ENCODE measurements at regions not wholly inside any gene's neighbourhood (a gene's known extent, or its start where the extent isn't known, plus 50 kb on each side); places are given as distances from the start of the nearest gene placed in this dataset.
A peak's percentile ranks its signal among the peaks of the same experiment; 100 is the strongest.

DNA sequence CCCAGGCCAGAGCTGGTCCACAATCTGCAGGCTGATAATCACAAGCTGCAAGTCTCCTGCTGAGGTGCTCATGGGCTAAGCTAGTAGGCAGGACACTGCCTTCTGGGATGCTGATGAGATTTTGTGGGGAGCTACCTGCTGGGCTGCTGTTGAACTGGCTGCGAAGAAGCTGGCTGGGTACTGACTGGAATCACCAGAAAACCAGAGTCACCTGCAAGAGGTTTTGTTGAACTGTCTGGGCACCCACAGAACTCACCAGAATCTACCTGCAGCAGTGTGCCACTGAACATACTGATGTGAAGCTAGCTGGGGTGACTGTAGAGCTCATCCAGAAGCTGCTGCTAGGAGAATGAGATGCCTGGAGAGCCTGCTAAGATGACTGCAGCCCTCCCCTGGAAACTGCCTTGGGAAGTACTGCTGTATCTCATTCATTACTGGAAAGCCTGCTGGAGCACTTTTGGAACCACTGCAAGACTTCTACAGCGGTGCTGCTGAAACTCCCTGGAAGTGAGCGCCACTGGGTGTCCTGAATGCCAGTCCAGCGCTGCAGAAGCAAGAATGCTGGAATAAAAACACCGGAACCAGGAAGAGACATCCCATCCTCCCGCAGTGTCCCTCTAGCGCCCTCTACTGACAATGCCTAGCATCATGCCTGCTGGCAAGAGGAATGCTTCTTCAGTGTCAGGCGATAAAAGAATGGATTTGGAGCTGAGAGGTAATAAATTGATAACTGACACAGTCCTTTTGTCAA is 64.9 kb upstream of the ARHGAP18 start (continued):
- TF ChIP-seq CTCF (CRISPR knock-in tag; IDR thresholded peaks at IDR 0.05): peak; percentile 97
- TF ChIP-seq NFE2L1 (CRISPR knock-in tag; IDR thresholded peaks at IDR 0.05; ENCODE audit: borderline replicate concordance): no peak
- TF ChIP-seq FOXP1 (IDR thresholded peaks at IDR 0.05): no peak
- no peak for TF ChIP-seq FOXP1 (CRISPR knock-in tag; IDR thresholded peaks at IDR 0.05)
- TF ChIP-seq FLYWCH1 (CRISPR knock-in tag; IDR thresholded peaks at IDR 0.05): no peak
- no peak for TF ChIP-seq ZNF264 (CRISPR knock-in tag; IDR thresholded peaks at IDR 0.05)
- no peak for TF ChIP-seq ZSCAN29 (CRISPR knock-in tag; conservative IDR thresholded peaks at IDR 0.05)
- peak; percentile 94 for TF ChIP-seq ELF3 (CRISPR knock-in tag; IDR thresholded peaks at IDR 0.05)
- TF ChIP-seq, protein P1, sequence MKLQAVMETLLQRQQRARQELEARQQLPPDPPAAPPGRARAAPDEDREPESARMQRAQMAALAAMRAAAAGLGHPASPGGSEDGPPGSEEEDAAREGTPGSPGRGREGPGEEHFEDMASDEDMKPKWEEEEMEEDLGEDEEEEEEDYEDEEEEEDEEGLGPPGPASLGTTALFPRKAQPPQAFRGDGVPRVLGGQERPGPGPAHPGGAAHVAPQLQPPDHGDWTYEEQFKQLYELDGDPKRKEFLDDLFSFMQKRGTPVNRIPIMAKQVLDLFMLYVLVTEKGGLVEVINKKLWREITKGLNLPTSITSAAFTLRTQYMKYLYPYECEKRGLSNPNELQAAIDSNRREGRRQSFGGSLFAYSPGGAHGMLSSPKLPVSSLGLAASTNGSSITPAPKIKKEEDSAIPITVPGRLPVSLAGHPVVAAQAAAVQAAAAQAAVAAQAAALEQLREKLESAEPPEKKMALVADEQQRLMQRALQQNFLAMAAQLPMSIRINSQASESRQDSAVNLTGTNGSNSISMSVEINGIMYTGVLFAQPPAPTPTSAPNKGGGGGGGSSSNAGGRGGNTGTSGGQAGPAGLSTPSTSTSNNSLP (IDR thresholded peaks at IDR 0.05; ENCODE audit: low read depth, low read length): no peak
- peak; percentile 11; the same call in 1 of the 2 replicates for TF ChIP-seq ZNF143 (CRISPR knock-in tag; IDR thresholded peaks at IDR 0.05)
- TF ChIP-seq, protein P2, sequence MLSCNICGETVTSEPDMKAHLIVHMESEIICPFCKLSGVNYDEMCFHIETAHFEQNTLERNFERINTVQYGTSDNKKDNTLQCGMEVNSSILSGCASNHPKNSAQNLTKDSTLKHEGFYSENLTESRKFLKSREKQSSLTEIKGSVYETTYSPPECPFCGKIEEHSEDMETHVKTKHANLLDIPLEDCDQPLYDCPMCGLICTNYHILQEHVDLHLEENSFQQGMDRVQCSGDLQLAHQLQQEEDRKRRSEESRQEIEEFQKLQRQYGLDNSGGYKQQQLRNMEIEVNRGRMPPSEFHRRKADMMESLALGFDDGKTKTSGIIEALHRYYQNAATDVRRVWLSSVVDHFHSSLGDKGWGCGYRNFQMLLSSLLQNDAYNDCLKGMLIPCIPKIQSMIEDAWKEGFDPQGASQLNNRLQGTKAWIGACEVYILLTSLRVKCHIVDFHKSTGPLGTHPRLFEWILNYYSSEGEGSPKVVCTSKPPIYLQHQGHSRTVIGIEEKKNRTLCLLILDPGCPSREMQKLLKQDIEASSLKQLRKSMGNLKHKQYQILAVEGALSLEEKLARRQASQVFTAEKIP (CRISPR knock-in tag; IDR thresholded peaks at IDR 0.05; ENCODE audit: borderline replicate concordance): no peak
- no peak for TF ChIP-seq ZNF619 (CRISPR knock-in tag; IDR thresholded peaks at IDR 0.05)
- no peak for TF ChIP-seq EZH2 (conservative IDR thresholded peaks at IDR 0.05; ENCODE audit: low read depth, low read length)
- TF ChIP-seq, protein P3, sequence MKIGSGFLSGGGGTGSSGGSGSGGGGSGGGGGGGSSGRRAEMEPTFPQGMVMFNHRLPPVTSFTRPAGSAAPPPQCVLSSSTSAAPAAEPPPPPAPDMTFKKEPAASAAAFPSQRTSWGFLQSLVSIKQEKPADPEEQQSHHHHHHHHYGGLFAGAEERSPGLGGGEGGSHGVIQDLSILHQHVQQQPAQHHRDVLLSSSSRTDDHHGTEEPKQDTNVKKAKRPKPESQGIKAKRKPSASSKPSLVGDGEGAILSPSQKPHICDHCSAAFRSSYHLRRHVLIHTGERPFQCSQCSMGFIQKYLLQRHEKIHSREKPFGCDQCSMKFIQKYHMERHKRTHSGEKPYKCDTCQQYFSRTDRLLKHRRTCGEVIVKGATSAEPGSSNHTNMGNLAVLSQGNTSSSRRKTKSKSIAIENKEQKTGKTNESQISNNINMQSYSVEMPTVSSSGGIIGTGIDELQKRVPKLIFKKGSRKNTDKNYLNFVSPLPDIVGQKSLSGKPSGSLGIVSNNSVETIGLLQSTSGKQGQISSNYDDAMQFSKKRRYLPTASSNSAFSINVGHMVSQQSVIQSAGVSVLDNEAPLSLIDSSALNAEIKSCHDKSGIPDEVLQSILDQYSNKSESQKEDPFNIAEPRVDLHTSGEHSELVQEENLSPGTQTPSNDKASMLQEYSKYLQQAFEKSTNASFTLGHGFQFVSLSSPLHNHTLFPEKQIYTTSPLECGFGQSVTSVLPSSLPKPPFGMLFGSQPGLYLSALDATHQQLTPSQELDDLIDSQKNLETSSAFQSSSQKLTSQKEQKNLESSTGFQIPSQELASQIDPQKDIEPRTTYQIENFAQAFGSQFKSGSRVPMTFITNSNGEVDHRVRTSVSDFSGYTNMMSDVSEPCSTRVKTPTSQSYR (CRISPR knock-in tag; IDR thresholded peaks at IDR 0.05; ENCODE audit: borderline replicate concordance): no peak
- TF ChIP-seq MAFF (IDR thresholded peaks at IDR 0.05; ENCODE audit: low read depth, low read length): no peak
- no peak for TF ChIP-seq SKI (IDR thresholded peaks at IDR 0.05; ENCODE audit: partially characterized antibody)
- no peak for TF ChIP-seq ZSCAN30 (CRISPR knock-in tag; IDR thresholded peaks at IDR 0.05)
- TF ChIP-seq, protein P4, sequence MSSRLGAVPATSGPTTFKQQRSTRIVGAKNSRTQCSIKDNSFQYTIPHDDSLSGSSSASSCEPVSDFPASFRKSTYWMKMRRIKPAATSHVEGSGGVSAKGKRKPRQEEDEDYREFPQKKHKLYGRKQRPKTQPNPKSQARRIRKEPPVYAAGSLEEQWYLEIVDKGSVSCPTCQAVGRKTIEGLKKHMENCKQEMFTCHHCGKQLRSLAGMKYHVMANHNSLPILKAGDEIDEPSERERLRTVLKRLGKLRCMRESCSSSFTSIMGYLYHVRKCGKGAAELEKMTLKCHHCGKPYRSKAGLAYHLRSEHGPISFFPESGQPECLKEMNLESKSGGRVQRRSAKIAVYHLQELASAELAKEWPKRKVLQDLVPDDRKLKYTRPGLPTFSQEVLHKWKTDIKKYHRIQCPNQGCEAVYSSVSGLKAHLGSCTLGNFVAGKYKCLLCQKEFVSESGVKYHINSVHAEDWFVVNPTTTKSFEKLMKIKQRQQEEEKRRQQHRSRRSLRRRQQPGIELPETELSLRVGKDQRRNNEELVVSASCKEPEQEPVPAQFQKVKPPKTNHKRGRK (CRISPR knock-in tag; IDR thresholded peaks at IDR 0.05): no peak
- TF ChIP-seq ZNF460 (CRISPR knock-in tag; IDR thresholded peaks at IDR 0.05; ENCODE audit: borderline replicate concordance): no peak
- TF ChIP-seq PRMT3 (CRISPR knock-in tag; IDR thresholded peaks at IDR 0.05; ENCODE audit: borderline replicate concordance, low read depth): no peak
- TF ChIP-seq ZBTB3 (CRISPR knock-in tag; IDR thresholded peaks at IDR 0.05; ENCODE audit: borderline replicate concordance, low read depth): no peak

All from HepG2 (cell line).